Epithelial cell of proximal tubule (primary cell): ENCODE measurements at regions not wholly inside any gene's neighbourhood (a gene's known extent, or its start where the extent isn't known, plus 50 kb on each side); places are given as distances from the start of the nearest gene placed in this dataset.

Experiments
- DNase-seq: peaks from one replicate; pipeline ENCODE4 v3.0.0-alpha.2; 2011; ENCODE audit warnings: low read depth
- H3K4me3 ChIP-seq: 2 replicates; pipeline ENCODE4 v1.5.1; 2011; ENCODE audit warnings: low read depth, mild to moderate bottlenecking, low read length
- TF ChIP-seq, protein P1 (sequence below): conservative IDR thresholded peaks from 2 replicates; pipeline ENCODE4 v1.5.1; 2012; ENCODE audit warnings: low read depth, mild to moderate bottlenecking, low read length

DNA sequence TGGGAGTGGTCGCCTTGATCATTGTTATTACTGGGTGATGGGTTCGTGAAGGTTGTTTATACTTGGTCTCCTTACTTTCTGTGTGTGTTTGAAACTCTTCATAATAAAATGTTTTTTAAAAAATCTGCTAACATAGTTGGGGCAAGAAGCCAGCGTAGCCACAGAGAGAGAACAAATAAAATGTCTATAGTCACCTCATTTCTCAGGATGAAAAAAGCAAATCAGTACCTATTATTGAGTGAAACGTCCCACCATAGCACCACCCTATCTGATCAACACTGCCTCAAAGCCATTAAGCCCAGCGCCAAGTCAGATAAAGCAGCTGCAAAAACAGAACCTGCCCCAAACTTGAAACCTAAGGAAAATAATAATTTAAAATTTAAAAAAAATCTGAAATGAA, 89.7 kb upstream of the TAB2 start:
- TF ChIP-seq, protein P1, sequence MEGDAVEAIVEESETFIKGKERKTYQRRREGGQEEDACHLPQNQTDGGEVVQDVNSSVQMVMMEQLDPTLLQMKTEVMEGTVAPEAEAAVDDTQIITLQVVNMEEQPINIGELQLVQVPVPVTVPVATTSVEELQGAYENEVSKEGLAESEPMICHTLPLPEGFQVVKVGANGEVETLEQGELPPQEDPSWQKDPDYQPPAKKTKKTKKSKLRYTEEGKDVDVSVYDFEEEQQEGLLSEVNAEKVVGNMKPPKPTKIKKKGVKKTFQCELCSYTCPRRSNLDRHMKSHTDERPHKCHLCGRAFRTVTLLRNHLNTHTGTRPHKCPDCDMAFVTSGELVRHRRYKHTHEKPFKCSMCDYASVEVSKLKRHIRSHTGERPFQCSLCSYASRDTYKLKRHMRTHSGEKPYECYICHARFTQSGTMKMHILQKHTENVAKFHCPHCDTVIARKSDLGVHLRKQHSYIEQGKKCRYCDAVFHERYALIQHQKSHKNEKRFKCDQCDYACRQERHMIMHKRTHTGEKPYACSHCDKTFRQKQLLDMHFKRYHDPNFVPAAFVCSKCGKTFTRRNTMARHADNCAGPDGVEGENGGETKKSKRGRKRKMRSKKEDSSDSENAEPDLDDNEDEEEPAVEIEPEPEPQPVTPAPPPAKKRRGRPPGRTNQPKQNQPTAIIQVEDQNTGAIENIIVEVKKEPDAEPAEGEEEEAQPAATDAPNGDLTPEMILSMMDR = no peak
- no peak overlapping the region for H3K4me3 ChIP-seq
- DNase-seq = no peak

DNA sequence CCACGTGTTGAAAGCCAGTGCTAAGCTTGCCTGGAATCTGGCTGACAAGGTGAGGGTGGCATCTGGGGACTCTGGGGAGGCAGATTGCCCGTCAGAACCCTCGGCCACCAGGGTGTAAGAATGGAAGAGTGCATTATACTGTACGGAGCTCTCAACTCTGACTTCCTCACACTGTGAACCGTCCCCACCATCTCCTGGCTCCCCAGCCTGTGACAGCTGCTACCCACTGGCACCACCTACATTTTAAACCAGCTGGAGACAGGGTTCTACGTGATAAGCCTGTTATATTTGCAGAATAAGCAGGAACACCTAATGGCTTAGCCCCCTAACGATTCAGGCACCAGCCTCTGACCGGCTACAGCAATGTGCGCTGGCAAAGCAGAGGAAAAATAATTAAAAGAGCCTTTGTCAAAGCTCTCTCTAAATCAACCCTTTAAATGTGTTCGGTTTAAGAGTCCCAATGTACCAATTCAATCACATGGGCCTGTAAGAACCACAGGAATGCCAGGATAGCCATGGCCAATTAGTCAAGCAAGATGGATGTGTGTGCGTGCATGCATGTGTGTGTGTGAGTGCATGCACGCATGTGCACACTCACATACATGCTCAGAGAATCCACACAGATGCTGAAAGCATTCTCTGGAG, 89.1 kb upstream of the TAB2 start:
- TF ChIP-seq, protein P1 = no peak
- no peak for DNase-seq

GRCh38 chr6:149229096-149229495, 88.4 kb upstream of the TAB2 start:
- TF ChIP-seq, protein P1 = no peak
- DNase-seq = no peak

More for the DNA sequence above, 89.1 kb upstream of the TAB2 start:
- H3K4me3 ChIP-seq = no peak overlapping the region

GRCh38 chr6:149230712-149231460, 86.6 kb upstream of the TAB2 start:
- DNase-seq = no peak
- TF ChIP-seq, protein P1 = no peak
- no peak overlapping the region for H3K4me3 ChIP-seq

More at GRCh38 chr6:149229096-149229495, 88.4 kb upstream of the TAB2 start:
- no peak overlapping the region for H3K4me3 ChIP-seq

DNA sequence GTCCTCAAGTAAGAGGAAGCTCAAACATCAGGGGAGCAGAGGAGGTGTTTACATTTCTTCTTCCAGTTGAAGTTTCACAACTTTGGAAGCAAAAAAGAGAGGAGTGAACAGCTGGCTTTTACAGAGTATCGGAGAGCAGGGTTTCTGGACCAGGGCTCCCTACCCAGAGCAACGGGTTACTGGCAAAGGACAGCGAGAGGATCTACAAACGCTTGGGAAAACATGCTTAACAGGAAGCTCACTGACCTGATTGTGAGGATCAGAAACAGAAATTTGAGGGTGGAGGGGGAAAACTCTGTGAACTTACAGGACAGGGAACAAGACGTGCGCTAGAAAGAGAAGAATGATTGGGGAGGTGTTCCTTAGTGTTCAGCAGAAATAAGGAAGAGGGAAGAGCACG, 85.7 kb upstream of the TAB2 start:
- no peak overlapping the region for H3K4me3 ChIP-seq
- TF ChIP-seq, protein P1 = no peak
- DNase-seq = no peak

DNA sequence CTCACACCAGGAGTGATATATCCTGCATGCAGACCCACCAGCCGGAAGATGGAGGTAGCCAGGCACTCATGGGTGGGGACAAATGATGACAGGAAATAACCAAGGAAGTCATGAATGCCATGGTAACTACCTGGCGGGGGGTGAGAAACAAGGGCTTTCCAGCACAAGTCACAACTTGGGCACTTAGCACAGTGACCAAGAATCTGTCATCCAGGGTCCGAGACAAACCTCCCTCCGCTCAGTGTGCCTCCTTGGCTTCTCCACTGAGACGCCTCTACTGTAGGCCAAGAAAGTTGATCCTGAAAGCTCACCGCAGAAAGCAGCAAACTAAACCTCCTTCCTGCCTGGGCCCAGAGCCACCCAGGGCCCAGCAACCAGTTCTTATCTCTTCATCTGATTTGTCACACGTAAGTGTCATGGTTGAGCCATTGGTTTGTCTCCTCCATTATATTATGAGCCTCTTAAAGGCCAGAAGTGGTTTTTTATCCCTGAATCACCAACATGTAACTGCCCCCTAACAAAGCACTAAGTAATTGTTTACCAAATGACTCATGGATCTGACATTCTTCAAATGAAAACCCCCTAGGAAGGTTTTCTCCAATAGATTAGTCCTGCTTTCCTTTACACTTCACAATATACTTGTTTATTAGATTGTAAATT, 84.3 kb upstream of the TAB2 start:
- no peak overlapping the region for H3K4me3 ChIP-seq
- peak; percentile 90 for DNase-seq
- TF ChIP-seq, protein P1 = no peak
